Left ventricle myocardium inferior (tissue), 1 donor: ENCODE measurements at regions not wholly inside any gene's neighbourhood (a gene's known extent, or its start where the extent isn't known, plus 50 kb on each side); places are given as distances from the start of the nearest gene placed in this dataset.

Experiments
- DNase-seq: peaks from one replicate; pipeline ENCODE4 v3.0.0-alpha.2; 2020
- H3K27ac ChIP-seq: fragments of 200-600 bp; replicated peaks from 2 replicates; pipeline ENCODE4 v1.8.0; 2021
- H3K27me3 ChIP-seq: fragments of 200-600 bp; 2 replicates; pipeline ENCODE4 v1.8.0; 2021; ENCODE audit warnings: low read depth
- H3K36me3 ChIP-seq: fragments of 200-600 bp; 2 replicates; pipeline ENCODE4 v1.8.0; 2021
- H3K4me1 ChIP-seq: fragments of 200-600 bp; 2 replicates; pipeline ENCODE4 v1.8.0; 2021
- H3K4me3 ChIP-seq: fragments of 200-600 bp; 2 replicates; pipeline ENCODE4 v1.8.0; 2021; ENCODE audit warnings: mild to moderate bottlenecking, moderate library complexity
- H3K9me3 ChIP-seq: fragments of 200-600 bp; replicated peaks from 2 replicates; pipeline ENCODE4 v1.8.0; 2021
- intact Hi-C: fragments of 100-400 bp; cut with micrococcal nuclease; formaldehyde crosslinking; loops from one replicate; pipeline ENCODE4 v1.11.0; 2022
- TF ChIP-seq, protein P1 (sequence below): fragments of 200-600 bp; IDR thresholded peaks from 2 replicates; pipeline ENCODE4 v1.8.0; 2021; ENCODE audit warnings: antibody characterized with exemption, mild to moderate bottlenecking, borderline replicate concordance
- donor health status: DM: no; HTN: yes; CAD: no; lungs with severe emphysema.

DNA sequence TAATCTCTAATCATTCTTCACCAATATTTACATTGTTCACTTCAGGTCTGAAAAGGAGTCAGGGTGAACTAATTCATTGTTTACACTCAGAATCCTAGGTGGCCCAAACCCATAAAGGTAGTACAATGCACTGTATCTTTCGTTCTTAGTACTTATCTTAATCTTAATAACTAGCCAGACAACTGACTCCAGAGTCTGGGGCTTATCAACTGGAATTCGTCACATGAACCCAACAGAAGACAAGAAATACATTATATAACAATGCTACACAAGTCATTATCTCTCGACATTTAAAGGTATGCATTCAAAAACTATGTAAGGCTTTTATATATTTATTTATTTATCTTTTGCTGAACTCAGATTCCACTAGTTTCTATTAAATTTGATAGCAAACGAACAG lies 125.9 kb upstream of the ESRRG start:
- Histone ChIP-seq H3K4me3 (no peak overlapping the region), H3K36me3 (no peaks in the 10 kb centered on the region), H3K4me1 (peaks cover 7% of the 10 kb centered on the region), H3K9me3 (no peaks in the 10 kb centered on the region), H3K27ac (no peak overlapping the region), H3K27me3 (no peaks in the 10 kb centered on the region)
- no peak for DNase-seq
- TF ChIP-seq, protein P1, sequence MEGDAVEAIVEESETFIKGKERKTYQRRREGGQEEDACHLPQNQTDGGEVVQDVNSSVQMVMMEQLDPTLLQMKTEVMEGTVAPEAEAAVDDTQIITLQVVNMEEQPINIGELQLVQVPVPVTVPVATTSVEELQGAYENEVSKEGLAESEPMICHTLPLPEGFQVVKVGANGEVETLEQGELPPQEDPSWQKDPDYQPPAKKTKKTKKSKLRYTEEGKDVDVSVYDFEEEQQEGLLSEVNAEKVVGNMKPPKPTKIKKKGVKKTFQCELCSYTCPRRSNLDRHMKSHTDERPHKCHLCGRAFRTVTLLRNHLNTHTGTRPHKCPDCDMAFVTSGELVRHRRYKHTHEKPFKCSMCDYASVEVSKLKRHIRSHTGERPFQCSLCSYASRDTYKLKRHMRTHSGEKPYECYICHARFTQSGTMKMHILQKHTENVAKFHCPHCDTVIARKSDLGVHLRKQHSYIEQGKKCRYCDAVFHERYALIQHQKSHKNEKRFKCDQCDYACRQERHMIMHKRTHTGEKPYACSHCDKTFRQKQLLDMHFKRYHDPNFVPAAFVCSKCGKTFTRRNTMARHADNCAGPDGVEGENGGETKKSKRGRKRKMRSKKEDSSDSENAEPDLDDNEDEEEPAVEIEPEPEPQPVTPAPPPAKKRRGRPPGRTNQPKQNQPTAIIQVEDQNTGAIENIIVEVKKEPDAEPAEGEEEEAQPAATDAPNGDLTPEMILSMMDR = no peak
- intact Hi-C loops = no loop called here

DNA sequence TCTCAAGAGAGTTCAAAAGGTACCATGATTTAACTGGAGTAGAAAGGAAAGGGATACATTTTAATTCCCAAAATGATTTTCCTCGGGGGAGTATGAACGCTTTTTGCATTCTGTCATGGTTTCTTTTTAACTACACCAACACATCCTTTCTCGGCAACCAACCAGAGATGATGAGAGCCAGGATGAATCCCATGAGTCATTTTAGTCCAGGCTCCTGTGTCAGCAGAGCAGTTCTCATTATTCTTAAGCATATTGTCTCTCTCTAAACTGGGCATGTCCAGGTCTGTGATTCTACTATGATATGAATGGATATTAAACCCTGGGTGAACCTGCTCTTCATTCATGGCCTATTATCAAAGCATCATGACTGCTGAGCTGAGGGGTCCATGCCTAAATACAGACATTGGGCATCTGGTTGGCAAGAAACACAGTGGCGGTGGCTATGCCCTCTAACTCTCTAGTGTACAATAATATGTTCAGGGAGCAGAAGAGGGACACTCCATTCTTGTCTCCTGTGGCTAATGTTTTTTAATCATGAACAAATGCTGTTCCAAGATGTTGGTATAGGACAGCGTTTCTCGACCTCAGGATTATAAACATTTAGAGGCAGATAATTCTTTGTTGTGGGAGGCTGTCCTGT lies 124.3 kb upstream of the ESRRG start:
- Histone ChIP-seq H3K4me1 (peaks cover 7% of the 10 kb centered on the region), H3K4me3 (no peak overlapping the region), H3K36me3 (no peaks in the 10 kb centered on the region), H3K9me3 (no peaks in the 10 kb centered on the region), H3K27me3 (no peaks in the 10 kb centered on the region), H3K27ac (no peak overlapping the region)
- TF ChIP-seq, protein P1 = no peak
- DNase-seq = no peak
- intact Hi-C loops = no loop called here

DNA sequence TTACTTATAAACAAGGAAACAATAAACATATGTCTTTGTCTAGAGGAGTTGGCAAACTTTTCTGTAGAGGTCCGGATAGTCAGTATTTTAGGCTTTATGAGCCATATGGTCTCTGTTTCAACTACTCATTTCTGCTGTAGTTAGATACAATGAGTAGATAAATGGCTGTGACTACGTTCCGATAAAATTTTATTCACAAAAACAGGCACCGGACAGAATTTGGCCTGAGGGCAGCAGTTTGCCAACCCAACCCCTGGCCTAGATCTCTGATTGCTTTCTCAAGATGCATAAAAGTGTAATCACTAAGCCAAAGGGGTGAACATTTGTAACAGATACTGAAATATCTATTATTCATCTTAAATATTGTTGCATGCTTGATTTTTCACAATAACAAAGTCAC lies 123.1 kb upstream of the ESRRG start:
- Histone ChIP-seq H3K36me3 (no peaks in the 10 kb centered on the region), H3K27me3 (no peaks in the 10 kb centered on the region), H3K4me3 (no peak overlapping the region), H3K9me3 (no peaks in the 10 kb centered on the region), H3K4me1 (peaks cover 7% of the 10 kb centered on the region), H3K27ac (no peak overlapping the region)
- TF ChIP-seq, protein P1 = no peak
- intact Hi-C loops = no loop called here
- DNase-seq = no peak

DNA sequence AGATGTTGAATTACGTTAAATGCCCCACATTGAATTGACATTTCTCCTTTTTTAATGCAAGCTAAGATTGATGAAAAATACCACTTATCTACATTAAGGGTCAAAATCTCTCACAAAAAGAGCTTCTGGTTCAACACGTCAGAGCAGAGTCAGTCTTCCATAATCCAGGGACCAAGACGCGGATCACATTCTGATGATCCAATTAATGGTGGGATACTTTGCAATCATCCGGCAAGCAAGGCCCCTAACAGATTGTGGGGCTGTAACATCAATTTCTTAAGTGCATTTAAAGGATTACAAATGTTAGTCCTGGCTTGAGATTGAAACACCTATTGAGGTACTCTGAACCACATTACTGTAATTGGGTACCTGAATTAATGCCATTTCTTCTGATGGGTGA lies 120.2 kb upstream of the ESRRG start:
- intact Hi-C loops = no loop called here
- no peaks in the 10 kb centered on the region for H3K4me1 ChIP-seq
- no peaks in the 10 kb centered on the region for H3K9me3 ChIP-seq
- no peaks in the 10 kb centered on the region for H3K27me3 ChIP-seq
- H3K27ac ChIP-seq = no peak overlapping the region
- no peak for DNase-seq
- TF ChIP-seq, protein P1 = no peak
- no peak overlapping the region for H3K4me3 ChIP-seq
- H3K36me3 ChIP-seq = no peaks in the 10 kb centered on the region

DNA sequence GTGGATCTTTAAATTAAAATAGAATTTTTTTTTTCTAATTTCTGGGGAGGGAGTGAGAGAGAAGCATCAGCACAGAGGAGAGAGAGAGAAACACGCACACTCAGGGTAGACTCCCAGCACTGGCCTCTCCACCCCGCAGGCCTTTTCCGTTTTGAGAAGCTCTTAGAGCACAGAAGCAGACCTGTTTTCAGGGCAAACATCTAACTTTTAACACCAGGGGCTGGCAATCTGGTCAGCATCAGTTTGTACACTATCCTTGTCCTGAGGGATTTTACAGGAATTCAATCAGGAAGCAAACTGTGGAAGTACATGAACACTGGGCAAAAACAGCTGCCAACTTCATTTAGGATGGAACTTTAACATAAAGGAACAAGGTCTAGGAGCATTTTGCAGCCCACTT lies 117.9 kb upstream of the ESRRG start:
- intact Hi-C loops = no loop called here
- H3K27me3 ChIP-seq = no peaks in the 10 kb centered on the region
- H3K36me3 ChIP-seq = no peaks in the 10 kb centered on the region
- DNase-seq = no peak
- H3K27ac ChIP-seq = no peak overlapping the region
- TF ChIP-seq, protein P1 = no peak
- no peaks in the 10 kb centered on the region for H3K4me1 ChIP-seq
- no peaks in the 10 kb centered on the region for H3K9me3 ChIP-seq
- no peak overlapping the region for H3K4me3 ChIP-seq

DNA sequence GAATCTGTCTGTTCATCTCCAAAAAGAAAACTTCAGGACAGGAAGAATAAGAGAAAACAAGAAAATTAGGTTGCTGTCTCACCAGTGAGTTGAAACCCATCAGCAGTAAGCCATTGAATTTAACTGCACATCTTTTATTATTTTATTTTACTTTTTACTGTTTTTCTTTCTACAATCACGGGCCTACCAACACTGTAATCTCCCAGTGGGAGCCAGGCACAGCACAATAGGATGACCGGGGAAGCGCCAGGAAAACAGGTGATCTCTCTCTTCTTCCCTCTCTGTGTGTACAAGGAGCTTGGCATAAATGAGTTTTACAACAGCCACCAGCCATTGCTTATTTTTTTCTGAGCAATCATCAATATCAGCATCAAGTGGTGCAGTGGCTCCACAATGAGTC lies 113.1 kb upstream of the ESRRG start:
- Histone ChIP-seq H3K4me3 (no peak overlapping the region), H3K9me3 (no peaks in the 10 kb centered on the region), H3K4me1 (peaks cover 8% of the 10 kb centered on the region), H3K36me3 (no peaks in the 10 kb centered on the region), H3K27me3 (no peaks in the 10 kb centered on the region), H3K27ac (no peak overlapping the region)
- no peak for DNase-seq
- TF ChIP-seq, protein P1 = no peak
- intact Hi-C loops = no loop called here
